Adrenal gland (tissue), 5 donors: ENCODE measurements at regions not wholly inside any gene's neighbourhood (a gene's known extent, or its start where the extent isn't known, plus 50 kb on each side); places are given as distances from the start of the nearest gene placed in this dataset.

Source experiments
- POLR2A ChIP-seq, 2 donors: fragments of 450-650 bp; IDR thresholded peaks; one replicate each; pipeline ENCODE4 v1.6.1; 2017; ENCODE audit warnings: antibody characterized with exemption in 2 of 2, mild to moderate bottlenecking in 2 of 2, moderate library complexity in 1 of 2
- TF ChIP-seq, protein P1 (sequence below), 6 experiments: fragments of 450-650 bp in 4 of 6; fragments of 200-600 bp in 2 of 6; sonication (generic) in 1 of 6; IDR thresholded peaks; 1 replicate in 5 of 6; 2 replicates in 1 of 6; pipeline versions ENCODE4 v1.5.1 to v1.8.0; 2016 to 2021; ENCODE audit warnings: antibody characterized with exemption in 6 of 6, mild to moderate bottlenecking in 2 of 6, moderate library complexity in 1 of 6
- donor health status: DM: no; HTN: no; CAD: no.

GRCh38 chr18:46250812-46251173, 146.6 kb downstream of the HAUS1 start:
- TF ChIP-seq, protein P1, sequence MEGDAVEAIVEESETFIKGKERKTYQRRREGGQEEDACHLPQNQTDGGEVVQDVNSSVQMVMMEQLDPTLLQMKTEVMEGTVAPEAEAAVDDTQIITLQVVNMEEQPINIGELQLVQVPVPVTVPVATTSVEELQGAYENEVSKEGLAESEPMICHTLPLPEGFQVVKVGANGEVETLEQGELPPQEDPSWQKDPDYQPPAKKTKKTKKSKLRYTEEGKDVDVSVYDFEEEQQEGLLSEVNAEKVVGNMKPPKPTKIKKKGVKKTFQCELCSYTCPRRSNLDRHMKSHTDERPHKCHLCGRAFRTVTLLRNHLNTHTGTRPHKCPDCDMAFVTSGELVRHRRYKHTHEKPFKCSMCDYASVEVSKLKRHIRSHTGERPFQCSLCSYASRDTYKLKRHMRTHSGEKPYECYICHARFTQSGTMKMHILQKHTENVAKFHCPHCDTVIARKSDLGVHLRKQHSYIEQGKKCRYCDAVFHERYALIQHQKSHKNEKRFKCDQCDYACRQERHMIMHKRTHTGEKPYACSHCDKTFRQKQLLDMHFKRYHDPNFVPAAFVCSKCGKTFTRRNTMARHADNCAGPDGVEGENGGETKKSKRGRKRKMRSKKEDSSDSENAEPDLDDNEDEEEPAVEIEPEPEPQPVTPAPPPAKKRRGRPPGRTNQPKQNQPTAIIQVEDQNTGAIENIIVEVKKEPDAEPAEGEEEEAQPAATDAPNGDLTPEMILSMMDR (IDR thresholded peaks at IDR 0.05), result no peak
- TF ChIP-seq POLR2A (IDR thresholded peaks at IDR 0.05), result no peak
